ENCODE measurements at regions not wholly inside any gene's neighbourhood (a gene's known extent, or its start where the extent isn't known, plus 50 kb on each side); places are given as distances from the start of the nearest gene placed in this dataset.
"Not testable (repeated sequence)": the region's sequence is repeated elsewhere in the genome, so short reads cannot be mapped to it uniquely, and the experiment has no call there.

DNA sequence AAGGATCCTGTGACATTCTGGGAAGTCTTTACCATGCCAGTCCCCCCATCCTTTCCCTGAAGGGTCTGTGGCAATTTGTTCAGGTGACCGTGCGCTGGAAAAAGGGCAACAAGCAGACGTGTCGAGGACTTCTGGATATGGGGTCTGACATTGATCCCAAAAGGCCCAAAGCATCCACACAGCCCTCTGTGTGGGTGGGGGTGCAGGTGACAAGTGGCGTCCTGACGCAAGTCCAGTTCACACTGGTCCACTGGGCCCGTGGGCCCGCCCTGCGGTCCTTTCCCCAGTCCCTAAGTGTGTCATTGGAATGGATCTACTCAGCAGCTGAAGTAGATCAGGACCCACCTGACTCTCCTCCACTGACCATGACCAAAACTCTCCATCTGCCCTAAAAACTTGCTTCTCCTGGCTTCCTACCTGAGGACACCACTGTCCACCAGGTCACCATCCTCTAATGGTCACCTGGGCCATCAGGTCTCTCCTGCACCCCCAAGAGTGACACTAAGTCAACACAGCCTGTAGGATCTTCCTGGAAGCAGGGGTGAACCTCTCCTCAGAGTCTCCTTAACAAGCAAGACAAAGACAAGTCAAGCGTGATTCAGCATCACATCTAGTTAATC, 85.6 kb upstream of the SLC66A3 start:
- DNase-seq (ENCODE audit: low read depth in 4 of 4, low spot score in 1 of 4) = no peak

DNA sequence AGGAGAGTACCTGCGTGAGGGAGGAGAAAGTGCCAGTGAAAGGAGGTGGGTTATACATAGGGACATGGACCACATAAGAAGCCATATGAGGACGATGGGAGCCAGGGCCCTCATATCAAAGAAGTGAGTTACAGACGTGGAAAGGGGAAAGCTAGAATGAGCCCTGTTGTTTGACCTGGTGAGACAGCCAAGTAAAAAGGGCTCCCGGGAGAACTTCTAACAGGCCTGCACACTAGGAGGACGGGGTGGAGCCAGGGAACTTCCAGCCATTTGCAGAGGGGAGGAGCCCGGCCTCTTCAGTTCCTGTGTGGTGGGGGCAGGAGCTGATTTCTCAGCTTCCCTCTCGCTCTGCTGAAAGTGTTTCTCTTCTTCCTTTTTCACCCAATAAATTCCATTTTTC, 84.1 kb upstream of the SLC66A3 start:
- DNase-seq (ENCODE audit: low read depth in 4 of 4, low spot score in 1 of 4) = no peak

DNA sequence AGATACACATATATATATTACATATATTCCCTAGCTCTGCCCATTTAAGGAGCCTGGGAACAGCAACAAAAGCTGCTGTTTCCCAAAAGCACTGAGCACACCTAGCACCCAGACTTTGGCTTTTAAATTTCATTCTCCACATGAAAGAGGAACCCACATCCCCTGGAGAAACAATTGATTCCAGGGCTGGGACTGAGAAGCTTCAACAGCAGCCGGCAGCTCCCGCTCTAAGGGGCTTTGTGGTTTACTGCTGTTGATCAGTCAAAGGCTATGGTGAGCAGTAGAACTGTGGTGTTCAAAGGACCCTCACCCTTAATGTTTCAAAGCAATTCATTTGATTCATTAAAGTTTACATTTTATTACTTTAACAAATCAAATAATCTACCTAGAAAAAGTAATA, 83.3 kb upstream of the SLC66A3 start:
- DNase-seq (ENCODE audit: low read depth in 4 of 4, low spot score in 1 of 4) = no peak

DNA sequence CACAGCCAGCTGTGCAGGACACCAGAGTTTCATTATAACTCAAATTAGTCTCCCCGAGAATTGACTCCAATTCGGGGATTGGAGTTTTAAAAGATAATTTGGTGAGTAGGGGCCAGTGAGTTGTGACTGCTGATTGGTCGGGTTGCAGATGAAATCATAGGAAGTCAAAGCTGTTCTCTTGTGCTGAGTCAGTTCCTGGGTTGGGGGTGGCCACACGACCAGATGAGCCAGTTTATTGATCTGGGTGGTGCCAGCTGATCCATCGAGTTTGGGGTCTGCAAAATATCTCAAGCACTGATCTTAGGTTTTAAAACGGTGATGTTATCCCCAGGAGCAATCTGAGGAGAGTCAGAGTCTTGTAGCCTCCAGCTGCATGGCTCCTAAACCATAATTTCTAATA, 82.7 kb upstream of the SLC66A3 start:
- DNase-seq (ENCODE audit: low read depth in 4 of 4, low spot score in 1 of 4) = no peak

DNA sequence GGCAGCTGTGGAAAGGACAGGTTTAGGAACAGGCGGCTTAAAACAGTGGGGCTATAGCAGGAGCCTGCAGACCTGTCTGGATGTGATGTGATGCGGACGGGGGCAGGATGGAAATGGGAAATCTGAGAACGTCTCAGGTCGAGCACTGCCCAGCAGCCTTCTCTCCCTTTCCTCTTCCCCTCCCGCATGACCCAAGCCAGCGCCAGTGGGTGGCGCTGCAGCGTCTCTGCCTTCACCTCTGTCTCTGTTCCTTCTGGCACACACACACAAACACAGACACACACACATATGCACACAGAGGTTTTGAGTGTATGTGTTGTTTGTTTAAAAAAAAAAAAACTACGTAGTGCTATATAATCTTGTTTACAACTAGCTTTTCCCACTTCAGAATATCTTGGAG, 82.0 kb upstream of the SLC66A3 start:
- DNase-seq (ENCODE audit: low read depth in 4 of 4, low spot score in 1 of 4) = peak in 1 of 4 experiments; percentile 11

DNA sequence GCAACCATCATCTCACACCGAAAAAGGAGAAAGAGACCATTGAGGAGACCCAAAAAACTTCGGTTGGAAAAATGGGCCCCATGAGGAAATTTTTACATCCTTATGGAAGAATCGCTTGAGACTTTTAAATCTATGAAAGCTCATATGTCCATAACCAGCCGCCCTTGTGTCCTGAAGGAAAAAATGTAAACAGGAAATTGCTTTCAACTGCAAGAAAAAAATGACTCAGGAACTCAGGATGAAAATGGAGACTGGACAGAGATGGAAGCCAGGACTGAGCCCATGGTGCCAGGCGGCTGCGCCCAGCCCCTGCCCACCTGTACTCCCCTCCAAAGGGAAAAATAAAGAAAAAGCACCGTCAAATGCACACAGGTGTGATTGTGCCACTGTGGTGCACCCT, 81.5 kb upstream of the SLC66A3 start:
- no peak for DNase-seq (ENCODE audit: low read depth in 4 of 4, low spot score in 1 of 4)

DNA sequence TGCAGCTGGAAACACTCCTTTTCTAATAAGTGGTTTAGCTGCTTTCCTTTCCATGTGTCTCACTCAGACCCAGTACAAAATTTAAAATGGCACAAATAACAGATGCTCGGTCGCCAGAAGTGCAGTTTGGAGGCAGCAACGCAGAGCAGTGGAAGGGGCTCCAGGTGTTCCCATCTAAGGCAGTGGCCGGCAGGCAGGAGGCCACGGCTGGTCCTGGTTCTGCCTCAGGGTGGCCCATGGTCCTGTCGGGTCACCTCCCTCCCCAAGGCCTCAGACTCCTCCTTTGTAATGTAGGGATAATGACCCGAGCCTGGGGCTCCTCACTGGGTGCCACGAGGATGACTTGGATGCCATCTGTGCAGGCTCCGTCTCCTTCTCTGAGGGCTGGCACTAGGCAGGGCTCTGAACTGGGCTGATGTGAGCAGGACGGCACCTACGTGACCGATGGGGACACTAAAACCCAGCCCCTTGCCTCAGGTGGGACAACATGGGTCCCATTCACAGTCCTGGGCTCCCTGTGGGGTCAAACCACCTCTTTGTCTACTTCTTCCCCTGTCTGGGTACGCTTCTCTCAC, 80.9 kb upstream of the SLC66A3 start:
- no peak for DNase-seq (ENCODE audit: low read depth in 4 of 4, low spot score in 1 of 4)

DNA sequence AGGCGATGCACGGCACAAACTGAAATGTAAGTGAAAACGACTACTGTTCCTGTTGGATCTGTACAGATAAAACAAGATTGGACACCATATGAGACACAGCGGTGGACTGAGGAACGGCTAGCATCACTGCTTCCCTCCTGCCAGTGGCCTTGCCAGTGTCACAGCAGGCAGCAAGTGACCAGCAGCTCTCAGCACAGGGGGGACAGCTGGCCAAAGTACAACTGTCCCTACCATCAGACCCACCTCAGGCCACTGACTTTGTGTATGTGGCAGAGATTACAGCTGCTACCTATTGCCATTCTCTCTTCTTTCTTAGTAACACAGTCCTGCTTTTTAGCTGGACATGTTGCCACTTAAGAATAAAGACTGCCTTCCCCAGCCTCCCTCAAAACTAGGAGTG, 80.0 kb upstream of the SLC66A3 start:
- no peak for DNase-seq (ENCODE audit: low read depth in 4 of 4, low spot score in 1 of 4)

DNA sequence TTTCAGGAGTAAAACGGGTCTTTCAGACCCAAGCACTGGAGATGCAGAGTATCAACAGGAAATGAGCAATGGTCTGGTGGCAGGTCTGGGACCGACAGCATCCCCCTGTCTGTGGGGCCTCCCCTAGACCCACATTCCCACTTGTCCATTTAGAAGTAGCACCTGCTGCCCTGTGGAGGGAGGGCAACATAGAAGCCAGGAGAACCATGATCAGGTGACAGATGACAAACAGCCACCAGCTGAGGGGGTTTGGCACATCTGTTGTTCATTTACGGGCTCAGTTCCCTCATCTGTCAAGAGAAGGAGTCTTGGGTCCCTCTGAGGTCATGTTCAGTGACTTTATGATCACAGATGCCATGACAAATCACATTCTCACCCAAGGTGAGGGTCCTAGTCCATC, 77.9 kb upstream of the SLC66A3 start:
- DNase-seq (ENCODE audit: low read depth in 4 of 4, low spot score in 1 of 4) = no peak

DNA sequence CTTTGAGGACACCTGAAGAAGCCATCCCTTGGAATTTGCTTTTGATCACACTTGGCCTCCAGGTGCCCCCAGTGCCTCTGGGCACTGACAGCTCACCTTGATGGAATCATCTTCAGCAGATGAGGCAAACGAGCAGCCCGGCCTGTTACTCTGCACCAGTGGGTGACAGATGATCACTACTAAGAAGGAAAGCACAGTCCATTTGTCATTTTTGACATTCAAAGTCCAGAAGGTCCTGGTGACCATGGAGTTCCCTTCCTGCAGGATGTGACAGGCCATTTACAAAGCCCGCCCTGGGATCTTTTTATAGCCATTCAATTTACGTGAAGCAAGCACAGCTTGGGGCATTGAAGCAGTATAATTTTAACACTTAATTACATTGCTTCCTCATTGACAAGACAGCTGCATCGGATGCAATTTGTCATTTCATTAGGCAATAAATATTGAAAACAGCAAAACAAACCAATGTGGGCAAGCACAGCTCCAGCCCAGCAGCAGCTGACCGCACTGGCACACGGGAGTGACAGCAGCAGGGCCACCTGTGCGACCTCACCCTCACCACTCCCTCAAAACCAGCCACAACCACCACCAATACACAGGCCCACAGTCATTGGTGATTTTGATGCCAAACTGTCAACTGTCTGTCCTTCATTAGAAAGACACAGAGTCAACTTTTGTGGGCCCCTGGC, 76.0 kb upstream of the SLC66A3 start:
- DNase-seq (ENCODE audit: low read depth in 4 of 4, low spot score in 1 of 4) = no peak

DNA sequence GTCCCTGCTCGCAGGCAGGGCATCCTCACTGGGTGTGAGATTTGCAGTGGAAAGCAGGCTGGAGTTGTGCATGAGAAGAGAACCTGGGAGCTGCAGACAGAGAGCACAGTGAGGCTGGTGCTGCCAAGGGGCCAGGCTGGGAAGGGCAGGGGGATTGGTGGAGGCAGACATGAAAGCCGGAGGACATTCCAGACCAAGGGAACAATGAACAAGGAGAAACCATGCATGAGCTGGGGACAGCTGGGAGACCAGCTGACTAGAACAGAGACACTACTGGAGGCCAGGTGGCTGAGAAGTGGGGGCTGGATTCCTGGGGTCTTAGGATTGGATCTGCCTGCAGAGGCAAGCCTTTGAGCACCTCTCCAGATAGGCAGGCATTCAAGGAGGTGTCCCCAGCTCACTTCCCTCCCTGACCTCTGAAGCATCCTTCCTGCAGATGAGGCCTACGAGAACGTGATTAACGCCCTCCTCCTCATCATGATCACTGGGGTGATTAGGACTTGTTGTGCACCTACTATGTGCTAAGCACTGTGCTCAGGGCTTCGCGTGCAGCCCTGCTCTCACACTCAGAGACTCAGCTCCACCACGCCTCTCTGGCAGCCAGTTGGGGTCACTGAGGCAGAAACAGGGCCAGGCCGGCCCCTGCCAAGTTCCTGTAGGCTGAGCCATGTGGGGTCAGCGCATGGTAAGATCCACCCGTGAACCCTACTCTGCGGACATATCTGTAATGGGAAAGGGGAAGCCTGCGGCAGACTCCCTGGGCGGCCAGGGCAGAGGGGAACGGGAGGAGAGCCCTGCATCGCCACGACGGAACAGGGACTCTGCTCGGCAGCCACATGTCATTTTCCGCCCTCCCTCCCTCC, 74.8 kb upstream of the SLC66A3 start:
- no peak for DNase-seq (ENCODE audit: low read depth in 4 of 4, low spot score in 1 of 4)

DNA sequence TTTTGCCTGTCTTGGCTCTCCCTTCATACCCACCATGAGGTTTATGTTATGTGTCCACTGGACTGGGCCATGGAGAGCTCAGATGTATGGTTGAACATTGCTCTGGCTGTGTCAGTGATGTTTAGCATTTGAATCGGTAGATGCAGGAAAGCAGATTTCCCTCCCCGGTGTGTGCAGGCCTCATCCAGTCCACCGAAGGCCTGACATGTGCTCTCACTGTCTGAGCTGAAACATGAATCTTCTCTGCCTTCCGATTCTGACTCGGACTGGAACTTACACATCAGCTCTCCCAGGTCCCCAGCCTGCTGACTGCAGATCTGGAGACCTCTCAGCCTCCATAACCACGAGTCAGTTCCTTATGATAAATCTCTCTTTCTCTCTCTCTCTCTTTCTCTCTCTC, 72.4 kb upstream of the SLC66A3 start:
- no peak for DNase-seq (ENCODE audit: low read depth in 4 of 4, low spot score in 1 of 4)

DNA sequence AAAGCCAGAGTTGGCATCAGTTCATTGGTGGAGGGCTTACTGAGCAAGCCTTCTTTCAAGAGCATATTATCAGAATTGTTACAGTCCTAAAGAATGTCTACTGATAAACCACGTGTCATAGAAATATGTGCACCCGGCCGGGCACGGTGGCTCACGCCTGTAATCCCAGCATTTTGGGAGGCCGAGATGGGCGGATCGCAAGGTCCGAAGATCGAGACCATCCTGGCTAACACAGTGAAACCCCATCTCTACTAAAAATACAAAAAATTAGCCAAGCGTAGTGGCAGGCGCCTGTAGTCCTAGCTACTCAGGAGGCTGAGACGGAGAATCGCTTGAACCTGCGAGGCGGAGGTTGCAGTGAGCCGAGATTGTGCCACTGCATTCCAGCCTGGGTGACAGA, 66.4 kb upstream of the SLC66A3 start:
- DNase-seq (ENCODE audit: low read depth in 4 of 4, low spot score in 1 of 4) = not testable (repeated sequence)

DNA sequence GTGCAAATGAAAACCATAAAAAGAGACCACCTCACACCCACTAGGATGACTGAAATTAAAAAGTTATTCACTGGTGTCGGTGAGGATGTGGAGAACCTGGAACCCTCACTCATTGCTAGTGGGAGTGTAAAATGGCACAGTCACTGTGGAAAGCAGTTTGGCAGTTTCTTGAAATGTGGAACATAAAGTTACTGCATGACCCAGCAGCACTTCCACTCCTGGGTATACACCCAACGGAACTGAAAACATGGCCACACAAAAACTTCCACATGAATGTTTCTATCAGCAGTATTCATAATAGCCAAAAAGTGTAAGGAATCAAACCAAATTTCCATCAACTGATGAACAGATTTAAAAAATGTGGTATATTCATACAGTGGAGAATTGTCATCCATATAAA, 65.1 kb upstream of the SLC66A3 start:
- no peak for DNase-seq (ENCODE audit: low read depth in 4 of 4, low spot score in 1 of 4)

DNA sequence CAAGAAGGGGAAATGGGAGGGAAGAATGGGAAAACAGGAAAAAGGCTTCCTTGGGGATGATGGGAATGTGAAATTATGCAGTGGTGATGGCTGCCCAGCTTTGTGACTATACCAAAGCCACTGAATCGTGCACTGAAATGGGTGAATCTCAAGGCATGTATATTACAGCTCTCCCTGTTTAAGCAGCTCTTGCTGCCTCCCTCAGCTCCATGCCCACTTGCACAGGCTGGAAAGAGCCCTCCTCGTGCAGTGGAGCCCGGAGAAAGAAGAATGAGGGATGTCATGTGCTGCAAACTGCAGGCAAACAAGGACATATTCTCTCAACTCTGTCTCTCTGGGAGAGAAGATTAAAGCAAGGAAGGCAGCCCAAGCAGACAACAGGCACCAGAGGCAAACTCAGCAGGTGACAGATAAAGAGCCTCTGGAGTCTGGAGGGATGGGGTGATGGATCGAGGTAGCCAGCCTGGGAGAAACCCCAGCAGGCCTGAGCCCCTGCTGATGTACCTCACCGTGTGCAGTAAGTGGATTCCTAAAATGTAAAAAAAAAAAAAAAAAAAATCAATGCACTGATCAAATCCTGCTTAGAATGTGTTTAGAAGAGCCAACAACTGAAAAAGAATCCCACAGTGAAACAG, 62.4 kb upstream of the SLC66A3 start:
- no peak for DNase-seq (ENCODE audit: low read depth in 4 of 4, low spot score in 1 of 4)

DNA sequence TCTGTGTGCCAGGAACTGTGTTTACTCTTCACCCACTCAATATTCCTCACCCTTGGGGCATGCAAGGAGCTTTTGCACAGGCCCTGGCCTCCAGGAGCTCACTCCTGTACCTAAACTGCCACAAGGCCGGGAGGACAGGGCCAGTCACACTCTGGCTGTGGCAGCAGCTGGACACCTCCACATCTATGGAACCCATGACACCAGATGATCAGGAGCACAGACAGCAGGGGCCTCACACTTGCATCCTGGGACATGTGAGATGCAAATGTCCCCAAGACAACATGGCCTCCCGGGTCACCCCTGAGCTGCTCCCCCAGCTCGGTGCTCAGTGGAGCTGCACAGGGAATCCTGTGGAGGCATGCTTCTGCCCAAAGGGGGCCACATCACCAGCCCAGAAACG, 61.8 kb upstream of the SLC66A3 start:
- DNase-seq (ENCODE audit: low read depth in 4 of 4, low spot score in 1 of 4) = no peak

DNA sequence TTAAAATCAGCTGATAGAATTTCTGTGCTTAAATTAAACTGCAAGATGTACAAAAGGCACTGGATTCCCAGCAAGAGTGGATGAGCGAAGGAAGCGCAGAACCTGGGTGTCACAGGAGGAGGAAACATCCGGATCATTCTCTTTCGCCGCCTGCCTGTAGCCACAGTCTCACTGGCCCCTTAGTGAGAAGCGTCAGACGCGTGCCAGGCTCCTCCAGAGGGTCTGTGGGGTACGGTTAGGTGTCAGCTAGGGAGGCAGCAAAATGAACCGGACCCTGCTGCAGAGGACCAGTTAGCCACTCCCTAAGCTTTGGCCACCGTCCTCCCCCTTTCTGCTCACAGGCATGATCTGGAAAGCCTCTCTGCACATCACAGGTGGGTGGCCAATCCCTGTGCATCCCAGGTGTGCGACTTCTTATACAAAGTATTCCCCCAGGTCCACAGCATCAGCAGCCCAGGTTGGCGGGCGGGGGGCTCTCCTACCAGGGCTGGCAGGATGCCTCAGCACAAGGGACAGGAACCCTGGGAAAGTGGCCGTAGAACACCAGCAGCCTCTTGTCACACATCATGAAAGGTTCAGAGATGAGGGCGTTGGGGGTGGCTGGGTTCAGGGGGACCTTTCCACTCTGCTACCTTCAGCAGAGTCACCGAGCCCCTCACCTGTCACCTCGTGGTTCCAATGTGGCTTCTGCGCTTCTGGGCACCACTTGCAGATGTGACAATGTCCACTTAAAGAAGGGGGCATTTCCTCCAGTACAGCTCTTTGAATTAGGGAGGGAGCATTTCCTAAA, 61.1 kb upstream of the SLC66A3 start:
- no peak for DNase-seq (ENCODE audit: low read depth in 4 of 4, low spot score in 1 of 4)

DNA sequence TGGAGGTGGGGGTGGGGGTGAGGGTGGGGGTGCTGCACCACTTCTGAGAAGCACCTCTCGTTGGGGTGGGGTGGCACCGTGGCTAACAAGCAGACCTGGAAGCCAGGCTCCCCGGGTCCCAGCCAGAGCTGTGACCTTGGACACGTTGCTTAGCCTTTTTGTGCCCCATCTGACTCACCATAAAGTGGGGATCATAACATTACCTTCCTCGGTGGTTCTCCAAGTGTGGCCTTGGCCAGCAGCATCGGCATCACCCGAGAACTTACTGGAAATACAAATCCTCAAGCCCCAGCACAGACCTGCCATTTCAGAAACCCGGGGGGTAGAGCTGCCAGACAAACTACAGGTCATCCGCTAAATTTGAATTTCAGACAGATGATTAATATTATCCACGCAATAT, 58.7 kb upstream of the SLC66A3 start:
- DNase-seq (ENCODE audit: low read depth in 4 of 4, low spot score in 1 of 4) = no peak

DNA sequence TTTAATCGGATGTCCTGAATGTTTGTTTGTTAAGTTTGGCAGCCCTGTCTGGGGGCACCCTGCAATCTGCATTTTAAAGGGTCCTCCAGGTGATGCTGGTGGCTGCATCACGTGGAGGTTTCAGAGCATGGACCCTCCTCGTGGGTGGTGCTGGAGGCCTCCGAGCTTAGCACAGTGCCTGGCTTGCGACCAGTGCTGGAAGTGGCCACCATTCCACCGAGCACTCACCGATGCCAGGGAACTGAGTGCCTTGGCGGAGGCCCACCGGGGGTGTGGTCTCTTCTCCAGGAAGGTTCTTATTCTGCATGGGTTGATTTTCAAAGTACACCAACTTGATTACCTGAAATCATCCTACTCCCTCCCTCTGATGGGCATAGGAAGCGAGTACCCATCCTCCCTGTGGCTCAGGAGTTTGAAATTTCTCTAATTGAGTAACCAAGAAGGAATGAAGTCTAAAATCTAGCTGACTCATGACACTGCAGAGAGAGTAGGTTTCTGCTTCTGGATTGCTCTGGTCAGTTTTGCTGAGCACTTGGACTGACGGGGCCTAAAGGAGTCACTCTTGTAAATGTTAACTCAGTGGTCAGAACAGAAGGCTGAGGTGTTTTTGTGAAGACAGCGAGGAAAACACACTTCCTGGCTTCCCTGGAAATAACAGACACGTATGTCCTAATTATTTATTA, 58.1 kb upstream of the SLC66A3 start:
- no peak for DNase-seq (ENCODE audit: low read depth in 4 of 4, low spot score in 1 of 4)

DNA sequence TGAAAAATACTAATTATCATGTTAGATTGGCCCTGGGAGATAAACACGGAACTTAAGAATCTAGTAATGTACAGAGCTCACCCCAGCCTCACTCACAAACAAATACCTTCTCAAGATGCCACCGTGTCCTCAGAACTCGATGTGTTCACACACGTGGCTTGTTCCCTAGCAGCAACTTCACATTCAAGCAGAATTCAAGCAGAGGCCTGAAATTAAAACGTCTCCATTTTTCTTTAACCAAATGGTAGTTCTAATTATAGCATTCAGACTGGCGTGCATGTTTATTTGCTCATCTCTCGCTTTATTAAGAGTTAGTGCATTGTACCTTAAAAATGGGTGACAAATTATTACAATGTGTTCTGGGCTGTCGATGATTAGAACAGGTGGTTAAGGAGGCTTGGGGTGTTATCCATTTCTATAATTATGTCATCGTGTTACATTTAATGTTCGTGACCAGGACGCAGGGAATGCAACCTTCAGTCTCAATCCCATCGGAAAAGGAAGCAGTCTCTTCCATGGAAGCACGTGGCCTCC, 57.3 kb upstream of the SLC66A3 start:
- DNase-seq (ENCODE audit: low read depth in 4 of 4, low spot score in 1 of 4) = no peak
